SU-DHL-6 (cell line): ENCODE measurements at regions not wholly inside any gene's neighbourhood (a gene's known extent, or its start where the extent isn't known, plus 50 kb on each side); places are given as distances from the start of the nearest gene placed in this dataset.

Source experiments
- EZH2phosphoT487 ChIP-seq: fragments of 200-600 bp; sonication (generic), shearing (Covaris generic); conservative IDR thresholded peaks from 2 replicates; pipeline ENCODE4 v1.6.1; 2018; ENCODE audit warnings: mild to moderate bottlenecking, antibody characterized with exemption, low read length, moderate library complexity, mixed read lengths
- TF ChIP-seq, protein P1 (sequence below): fragments of 200-600 bp; sonication (generic); IDR thresholded peaks from one replicate; pipeline ENCODE4 v1.5.1; 2017; ENCODE audit warnings: antibody characterized with exemption, mild to moderate bottlenecking, low read length, moderate library complexity; ENCODE audit not compliant: insufficient read depth, poor library complexity, severe bottlenecking

DNA sequence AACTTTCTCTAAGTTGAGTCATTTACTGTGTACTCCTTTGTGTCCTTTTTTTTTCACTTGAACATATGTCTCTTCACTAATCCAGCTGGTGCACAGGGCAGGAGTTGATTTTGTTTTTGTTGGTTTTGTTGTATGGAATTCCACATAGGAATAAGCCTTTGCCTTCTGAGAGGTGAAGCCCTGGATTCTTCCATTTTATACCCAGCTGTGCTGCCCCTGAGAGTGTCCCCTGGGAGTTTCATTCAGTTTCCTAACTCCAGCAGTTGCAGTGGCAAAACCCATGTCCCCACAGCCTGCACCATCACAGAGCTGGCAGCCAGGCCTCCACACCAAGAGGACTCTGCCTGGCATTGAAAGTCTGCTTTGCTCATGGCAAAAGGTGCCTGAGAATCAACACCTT, 107.3 kb upstream of the SYNDIG1 start:
- TF ChIP-seq, protein P1, sequence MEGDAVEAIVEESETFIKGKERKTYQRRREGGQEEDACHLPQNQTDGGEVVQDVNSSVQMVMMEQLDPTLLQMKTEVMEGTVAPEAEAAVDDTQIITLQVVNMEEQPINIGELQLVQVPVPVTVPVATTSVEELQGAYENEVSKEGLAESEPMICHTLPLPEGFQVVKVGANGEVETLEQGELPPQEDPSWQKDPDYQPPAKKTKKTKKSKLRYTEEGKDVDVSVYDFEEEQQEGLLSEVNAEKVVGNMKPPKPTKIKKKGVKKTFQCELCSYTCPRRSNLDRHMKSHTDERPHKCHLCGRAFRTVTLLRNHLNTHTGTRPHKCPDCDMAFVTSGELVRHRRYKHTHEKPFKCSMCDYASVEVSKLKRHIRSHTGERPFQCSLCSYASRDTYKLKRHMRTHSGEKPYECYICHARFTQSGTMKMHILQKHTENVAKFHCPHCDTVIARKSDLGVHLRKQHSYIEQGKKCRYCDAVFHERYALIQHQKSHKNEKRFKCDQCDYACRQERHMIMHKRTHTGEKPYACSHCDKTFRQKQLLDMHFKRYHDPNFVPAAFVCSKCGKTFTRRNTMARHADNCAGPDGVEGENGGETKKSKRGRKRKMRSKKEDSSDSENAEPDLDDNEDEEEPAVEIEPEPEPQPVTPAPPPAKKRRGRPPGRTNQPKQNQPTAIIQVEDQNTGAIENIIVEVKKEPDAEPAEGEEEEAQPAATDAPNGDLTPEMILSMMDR = no peak
- TF ChIP-seq EZH2phosphoT487 = no peak
